Endodermal cell (in vitro differentiated cells): ENCODE measurements at regions not wholly inside any gene's neighbourhood (a gene's known extent, or its start where the extent isn't known, plus 50 kb on each side); places are given as distances from the start of the nearest gene placed in this dataset.

Experiments used
- DNase-seq: peaks from one replicate; pipeline ENCODE4 v3.0.0-alpha.2; 2017
- H3K27ac ChIP-seq: 2 replicates; pipeline ENCODE4 v1.5.1; 2013; ENCODE audit warnings: mild to moderate bottlenecking, low read depth, low read length, moderate library complexity
- H3K27me3 ChIP-seq: 2 replicates; pipeline ENCODE4 v1.6.1; 2013; ENCODE audit warnings: mild to moderate bottlenecking, low read length, moderate library complexity; ENCODE audit not compliant: insufficient read depth, control insufficient read depth, poor library complexity, severe bottlenecking
- H3K36me3 ChIP-seq: 2 replicates; pipeline ENCODE4 v1.7.0; 2013; ENCODE audit warnings: mild to moderate bottlenecking, low read length, moderate library complexity; ENCODE audit not compliant: control insufficient read depth, insufficient read depth
- H3K4me1 ChIP-seq: one replicate; pipeline ENCODE4 v1.7.0; 2013; ENCODE audit warnings: low read length; ENCODE audit not compliant: control insufficient read depth, insufficient read depth
- H3K4me3 ChIP-seq: 2 replicates; pipeline ENCODE4 v1.5.1; 2013; ENCODE audit warnings: mild to moderate bottlenecking, low read length, moderate library complexity
- H3K9ac ChIP-seq: 2 replicates; pipeline ENCODE4 v1.6.1; 2013; ENCODE audit warnings: mild to moderate bottlenecking, low read length, moderate library complexity; ENCODE audit not compliant: poor library complexity, severe bottlenecking; ENCODE audit errors: extremely low read depth
- H3K9me3 ChIP-seq: 2 replicates; pipeline ENCODE4 v1.6.1; 2013; ENCODE audit warnings: mild to moderate bottlenecking, low read length, moderate library complexity; ENCODE audit not compliant: control insufficient read depth
- H3K27ac Mint-ChIP-seq: 2 replicates; pipeline ENCODE4 v1.8.0; 2020; ENCODE audit warnings: mixed read lengths
- H3K27me3 Mint-ChIP-seq: 2 replicates; pipeline ENCODE4 v1.8.0; 2021; ENCODE audit warnings: mild to moderate bottlenecking, mixed read lengths; ENCODE audit not compliant: insufficient read depth
- H3K36me3 Mint-ChIP-seq: 2 replicates; pipeline ENCODE4 v1.8.0; 2020; ENCODE audit warnings: low read depth, mixed read lengths
- H3K4me1 Mint-ChIP-seq: 2 replicates; pipeline ENCODE4 v1.8.0; 2020; ENCODE audit warnings: mixed read lengths
- H3K4me3 Mint-ChIP-seq: 2 replicates; pipeline ENCODE4 v1.8.0; 2020; ENCODE audit warnings: mild to moderate bottlenecking, moderate library complexity, mixed read lengths
- H3K9me3 Mint-ChIP-seq: 2 replicates; pipeline ENCODE4 v1.8.0; 2020; ENCODE audit warnings: mild to moderate bottlenecking, mixed read lengths
- CTCF ChIP-seq: fragments of 200-600 bp; sonication (generic); conservative IDR thresholded peaks from 2 replicates; pipeline ENCODE4 v1.5.0; 2021; ENCODE audit warnings: antibody characterized with exemption, mild to moderate bottlenecking
- WGBS, 2 experiments: methylation state at CpG; one replicate each; pipeline versions ENCODE4 v1.1.5 to v1.1.7; 2013; ENCODE audit warnings: missing lambda C conversion rate in 2 of 2, mixed read lengths in 1 of 2; ENCODE audit not compliant: insufficient coverage in 1 of 2, insufficient read length in 1 of 2; 5-methylcytosine and 5-hydroxymethylcytosine counted together

- Mint-ChIP-seq H3K27ac (no peak overlapping the region), H3K4me1 (no peaks in the 10 kb centered on the region), H3K27me3 (no peaks in the 10 kb centered on the region), H3K4me3 (no peak overlapping the region), H3K36me3 (no peaks in the 10 kb centered on the region), H3K9me3 (no peaks in the 10 kb centered on the region)
- Histone ChIP-seq H3K9me3 (no peaks in the 10 kb centered on the region), H3K9ac (no peak overlapping the region), H3K36me3 (no peaks in the 10 kb centered on the region), H3K4me1 (no peaks in the 10 kb centered on the region), H3K27ac (no peak overlapping the region), H3K4me3 (no peak overlapping the region), H3K27me3 (no peaks in the 10 kb centered on the region)
- WGBS, 2 experiments, result 75% methylated on average over 3 of the region's 4 CpGs; no CpG with 5 or more reads in 1 of the 2 experiments
- TF ChIP-seq CTCF, result no peak
- no peak for DNase-seq
These were observed 207.9 kb upstream of the GAP43 start for GRCh38 chr3:115415246-115415996.

- Mint-ChIP-seq H3K4me3 (no peak overlapping the region), H3K9me3 (no peaks in the 10 kb centered on the region), H3K27me3 (no peaks in the 10 kb centered on the region), H3K36me3 (no peaks in the 10 kb centered on the region), H3K4me1 (no peaks in the 10 kb centered on the region), H3K27ac (no peak overlapping the region)
- H3K9me3 ChIP-seq, result no peaks in the 10 kb centered on the region
- 50 to 73% methylated on average over 1 of the region's 1 CpG for WGBS, 2 experiments
- DNase-seq, result no peak
- H3K27ac ChIP-seq, result no peak overlapping the region
- H3K36me3 ChIP-seq, result no peaks in the 10 kb centered on the region
- no peaks in the 10 kb centered on the region for H3K27me3 ChIP-seq
- H3K4me1 ChIP-seq, result no peaks in the 10 kb centered on the region
- TF ChIP-seq CTCF, result no peak
- H3K4me3 ChIP-seq, result no peak overlapping the region
- H3K9ac ChIP-seq, result no peak overlapping the region
These were observed 204.7 kb upstream of the GAP43 start for GRCh38 chr3:115418583-115418982.

- no peak overlapping the region for H3K27ac Mint-ChIP-seq
- H3K4me1 Mint-ChIP-seq, result no peaks in the 10 kb centered on the region
- Histone ChIP-seq H3K36me3 (no peaks in the 10 kb centered on the region), H3K9ac (no peak overlapping the region), H3K4me1 (no peaks in the 10 kb centered on the region), H3K27me3 (no peaks in the 10 kb centered on the region), H3K27ac (no peak overlapping the region), H3K9me3 (no peaks in the 10 kb centered on the region), H3K4me3 (no peak overlapping the region)
- no peak for DNase-seq
- H3K4me3 Mint-ChIP-seq, result no peak overlapping the region
- 91% methylated on average over 1 of the region's 1 CpG; no CpG with 5 or more reads in 1 of the 2 experiments for WGBS, 2 experiments
- no peak for TF ChIP-seq CTCF
- H3K9me3 Mint-ChIP-seq, result no peaks in the 10 kb centered on the region
- H3K36me3 Mint-ChIP-seq, result no peaks in the 10 kb centered on the region
- no peaks in the 10 kb centered on the region for H3K27me3 Mint-ChIP-seq
These were observed 203.2 kb upstream of the GAP43 start for GRCh38 chr3:115420086-115420485.
